Choroid plexus epithelial cell (primary cell): ENCODE measurements at regions not wholly inside any gene's neighbourhood (a gene's known extent, or its start where the extent isn't known, plus 50 kb on each side); places are given as distances from the start of the nearest gene placed in this dataset.
A peak's percentile ranks its signal among the peaks of the same experiment; 100 is the strongest.

Source experiments
- DNase-seq: peaks from one replicate; pipeline ENCODE4 v3.0.0-alpha.2; 2010; ENCODE audit warnings: low read depth
- H3K4me3 ChIP-seq: 2 replicates; pipeline ENCODE4 v1.5.1; 2011; ENCODE audit warnings: low read depth, mild to moderate bottlenecking, control low read depth, low read length, moderate library complexity
- TF ChIP-seq, protein P1 (sequence below): conservative IDR thresholded peaks from 2 replicates; pipeline ENCODE4 v1.5.1; 2011; ENCODE audit warnings: low read depth, mild to moderate bottlenecking, control low read depth, inconsistent platforms, low read length, moderate library complexity

DNA sequence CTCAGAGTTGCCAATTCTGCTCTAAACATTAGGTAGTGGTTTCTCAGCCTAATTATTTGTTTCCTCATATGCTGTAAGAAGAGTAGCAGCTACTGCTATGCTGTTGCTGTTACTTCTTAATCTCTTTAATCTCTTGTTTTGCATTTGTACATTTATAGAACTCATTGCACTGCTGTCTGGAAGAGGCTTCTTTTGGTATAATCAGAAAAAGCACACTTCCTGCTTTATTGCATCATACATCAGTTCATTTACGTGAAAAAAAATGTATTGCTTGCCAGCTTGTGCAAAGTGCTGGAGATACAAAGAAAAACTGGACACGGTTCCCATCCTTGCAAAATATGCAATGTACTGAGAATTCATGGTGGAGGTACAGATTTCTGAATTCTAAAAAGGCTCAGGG lies 332.0 kb downstream of the GRXCR1 start:
- DNase-seq = peak; percentile 5
- TF ChIP-seq, protein P1, sequence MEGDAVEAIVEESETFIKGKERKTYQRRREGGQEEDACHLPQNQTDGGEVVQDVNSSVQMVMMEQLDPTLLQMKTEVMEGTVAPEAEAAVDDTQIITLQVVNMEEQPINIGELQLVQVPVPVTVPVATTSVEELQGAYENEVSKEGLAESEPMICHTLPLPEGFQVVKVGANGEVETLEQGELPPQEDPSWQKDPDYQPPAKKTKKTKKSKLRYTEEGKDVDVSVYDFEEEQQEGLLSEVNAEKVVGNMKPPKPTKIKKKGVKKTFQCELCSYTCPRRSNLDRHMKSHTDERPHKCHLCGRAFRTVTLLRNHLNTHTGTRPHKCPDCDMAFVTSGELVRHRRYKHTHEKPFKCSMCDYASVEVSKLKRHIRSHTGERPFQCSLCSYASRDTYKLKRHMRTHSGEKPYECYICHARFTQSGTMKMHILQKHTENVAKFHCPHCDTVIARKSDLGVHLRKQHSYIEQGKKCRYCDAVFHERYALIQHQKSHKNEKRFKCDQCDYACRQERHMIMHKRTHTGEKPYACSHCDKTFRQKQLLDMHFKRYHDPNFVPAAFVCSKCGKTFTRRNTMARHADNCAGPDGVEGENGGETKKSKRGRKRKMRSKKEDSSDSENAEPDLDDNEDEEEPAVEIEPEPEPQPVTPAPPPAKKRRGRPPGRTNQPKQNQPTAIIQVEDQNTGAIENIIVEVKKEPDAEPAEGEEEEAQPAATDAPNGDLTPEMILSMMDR = no peak
- no peak overlapping the region for H3K4me3 ChIP-seq

DNA sequence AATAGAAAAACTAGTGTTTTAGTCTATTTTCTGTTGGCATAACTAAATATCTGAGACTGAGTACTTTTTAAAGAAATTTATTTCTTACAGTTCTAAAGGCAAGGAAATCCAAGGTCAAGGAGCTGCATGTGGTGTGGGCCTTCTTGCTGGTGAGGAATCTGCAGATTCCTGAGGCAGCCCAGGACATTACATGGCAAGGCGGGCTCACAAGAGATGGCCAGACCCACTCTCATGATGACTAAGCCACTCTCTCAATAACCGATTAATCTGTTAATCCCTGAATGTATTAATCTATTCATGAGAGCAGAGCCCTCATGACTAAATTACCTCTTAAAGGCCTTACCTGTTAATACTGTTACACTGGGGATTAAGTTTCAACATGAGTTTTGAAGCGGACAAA lies 340.8 kb downstream of the GRXCR1 start:
- TF ChIP-seq, protein P1 = no peak
- no peak overlapping the region for H3K4me3 ChIP-seq
- DNase-seq = no peak

DNA sequence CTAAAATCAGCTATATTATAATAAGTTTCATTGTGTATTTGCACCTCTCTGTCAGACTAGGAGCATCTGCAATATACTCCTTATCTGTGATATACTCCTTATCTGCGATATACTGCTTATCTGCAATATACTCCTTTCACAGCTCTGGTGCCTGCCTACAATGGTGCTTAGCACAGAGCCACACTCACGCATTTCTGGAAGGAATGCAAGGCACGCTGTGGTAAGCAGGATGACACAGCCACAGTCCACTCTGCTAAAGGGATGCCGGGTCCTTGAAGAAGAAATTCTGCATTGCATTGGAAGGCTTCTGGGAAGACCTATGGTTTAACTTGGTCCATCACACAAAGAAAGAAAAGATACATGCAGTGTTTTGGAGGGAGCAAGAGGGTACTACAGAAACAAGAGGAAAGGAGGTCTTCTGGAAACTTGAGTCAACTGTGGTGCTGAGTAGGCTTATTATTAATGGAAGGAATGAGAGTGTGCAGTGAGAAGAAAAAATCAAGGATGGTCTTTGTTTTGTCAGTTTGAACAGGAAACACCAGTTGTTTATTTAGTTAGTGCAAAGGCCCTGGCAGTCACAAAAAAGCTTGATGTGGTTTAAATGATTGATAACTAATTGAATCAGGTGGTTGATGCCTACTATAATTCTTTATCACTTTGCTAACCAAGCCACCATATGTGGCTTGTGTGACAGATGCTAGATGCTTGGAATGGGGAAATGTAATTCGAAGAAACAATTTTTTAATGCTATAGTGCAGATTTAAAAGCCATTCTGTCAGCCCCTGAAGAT lies 342.3 kb downstream of the GRXCR1 start:
- no peak overlapping the region for H3K4me3 ChIP-seq
- DNase-seq = peak; percentile 9
- TF ChIP-seq, protein P1 = no peak

- H3K4me3 ChIP-seq = no peak overlapping the region
- DNase-seq = no peak
- TF ChIP-seq, protein P1 = no peak
Observed at GRCh38 chr4:43238008-43238407, 345.5 kb downstream of the GRXCR1 start.

DNA sequence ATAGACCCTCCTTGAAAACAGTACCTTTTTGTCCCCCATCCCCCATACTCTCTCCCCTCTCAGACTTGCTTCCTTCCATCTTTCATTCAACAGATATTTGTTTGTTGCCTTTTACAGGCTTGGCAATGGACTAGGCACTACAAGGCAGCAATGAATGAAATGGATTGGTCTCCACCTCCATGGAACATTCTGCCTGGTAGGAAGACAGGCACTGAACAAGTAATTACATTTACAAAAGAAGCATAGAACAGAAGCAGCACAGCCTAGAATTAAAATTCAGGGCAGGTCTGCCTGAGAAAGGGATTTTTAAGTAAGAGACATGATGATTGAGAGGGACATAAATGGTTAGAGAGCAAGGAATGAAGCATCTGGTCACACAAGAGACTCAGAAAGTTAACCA lies 346.1 kb downstream of the GRXCR1 start:
- no peak for DNase-seq
- TF ChIP-seq, protein P1 = no peak
- no peak overlapping the region for H3K4me3 ChIP-seq

DNA sequence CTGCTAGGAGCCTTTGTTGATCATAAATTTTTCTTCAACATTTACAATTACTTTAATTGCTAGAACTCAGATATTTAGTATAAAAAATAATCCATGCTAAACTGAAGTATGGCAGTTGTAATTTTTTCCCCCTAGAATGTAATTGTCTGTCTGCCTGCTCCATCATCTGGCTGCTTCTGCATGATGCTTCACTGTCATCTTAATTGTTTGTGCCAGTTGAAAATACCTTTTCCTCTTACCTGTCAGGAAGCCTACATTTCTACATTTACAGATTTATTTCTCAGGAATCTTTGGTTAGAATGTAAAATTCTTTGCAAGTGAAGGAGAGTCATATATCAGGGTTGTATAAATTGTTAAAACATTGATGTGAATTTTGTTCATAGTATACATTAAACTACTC lies 348.6 kb downstream of the GRXCR1 start:
- TF ChIP-seq, protein P1 = no peak
- no peak overlapping the region for H3K4me3 ChIP-seq
- DNase-seq = no peak

- DNase-seq = peak; percentile 56
- TF ChIP-seq, protein P1 = no peak
- H3K4me3 ChIP-seq = no peak overlapping the region
Observed at GRCh38 chr4:43242606-43243005, 350.1 kb downstream of the GRXCR1 start.
